H9 (cell line): ENCODE measurements at regions not wholly inside any gene's neighbourhood (a gene's known extent, or its start where the extent isn't known, plus 50 kb on each side); places are given as distances from the start of the nearest gene placed in this dataset.

Experiments used
- DNase-seq: peaks from one replicate; pipeline ENCODE4 v3.0.0-alpha.2; 2017
- H2AFZ ChIP-seq: one replicate; pipeline ENCODE4 v1.6.1; 2013; ENCODE audit warnings: mild to moderate bottlenecking, low read length, control low read depth, moderate library complexity
- H2AK5ac ChIP-seq: 2 replicates; pipeline ENCODE4 v1.6.1; 2013; ENCODE audit warnings: low read length, control low read depth, mixed read lengths; ENCODE audit not compliant: insufficient read length
- H2BK120ac ChIP-seq: one replicate; pipeline ENCODE4 v1.6.1; 2013; ENCODE audit warnings: low read depth, mild to moderate bottlenecking, low read length, control low read depth, inconsistent platforms; ENCODE audit not compliant: poor library complexity, severe bottlenecking
- H2BK12ac ChIP-seq: 2 replicates; pipeline ENCODE4 v1.6.1; 2013; ENCODE audit warnings: low read length, control low read depth, mixed read lengths, low read depth; ENCODE audit not compliant: insufficient read length
- H2BK15ac ChIP-seq: 2 replicates; pipeline ENCODE4 v1.6.1; 2013; ENCODE audit warnings: low read depth, low read length, control low read depth
- H2BK20ac ChIP-seq: one replicate; pipeline ENCODE4 v1.6.1; 2013; ENCODE audit warnings: low read depth, mild to moderate bottlenecking, low read length, control low read depth, inconsistent platforms; ENCODE audit not compliant: poor library complexity, severe bottlenecking
- H2BK5ac ChIP-seq: 2 replicates; pipeline ENCODE4 v1.6.1; 2013; ENCODE audit warnings: low read length, control low read depth, mixed read lengths; ENCODE audit not compliant: insufficient read length
- H3K14ac ChIP-seq: 2 replicates; pipeline ENCODE4 v1.6.1; 2013; ENCODE audit warnings: low read length, control low read depth; ENCODE audit not compliant: insufficient read depth
- H3K18ac ChIP-seq: 2 replicates; pipeline ENCODE4 v1.6.1; 2013; ENCODE audit warnings: low read depth, mild to moderate bottlenecking, mixed read lengths, low read length, control low read depth; ENCODE audit not compliant: insufficient read length
- H3K23ac ChIP-seq: 2 replicates; pipeline ENCODE4 v1.6.1; 2013; ENCODE audit warnings: low read length, control low read depth, mixed read lengths, low read depth; ENCODE audit not compliant: insufficient read length
- H3K23me2 ChIP-seq: 2 replicates; pipeline ENCODE4 v1.6.1; 2013; ENCODE audit warnings: low read depth, mild to moderate bottlenecking, mixed read lengths, low read length, control low read depth; ENCODE audit not compliant: insufficient read length, poor library complexity, severe bottlenecking
- H3K27ac ChIP-seq: 2 replicates; pipeline ENCODE4 v1.5.1; 2013; ENCODE audit warnings: low read length, control low read depth, mixed read lengths, low read depth; ENCODE audit not compliant: insufficient read length
- H3K27me3 ChIP-seq: 2 replicates; pipeline ENCODE4 v1.6.1; 2013; ENCODE audit warnings: low read length, control low read depth, inconsistent platforms; ENCODE audit not compliant: insufficient read depth
- H3K4ac ChIP-seq: 2 replicates; pipeline ENCODE4 v1.6.1; 2013; ENCODE audit warnings: low read depth, mild to moderate bottlenecking, control low read depth, inconsistent platforms, low read length, moderate library complexity
- H3K4me1 ChIP-seq: 2 replicates; pipeline ENCODE4 v1.6.1; 2013; ENCODE audit warnings: low read length, control low read depth, inconsistent platforms; ENCODE audit not compliant: insufficient read depth
- H3K4me2 ChIP-seq: 2 replicates; pipeline ENCODE4 v1.6.1; 2013; ENCODE audit warnings: low read length, control low read depth, mixed read lengths; ENCODE audit not compliant: insufficient read length, insufficient read depth
- H3K56ac ChIP-seq: 2 replicates; pipeline ENCODE4 v1.6.1; 2013; ENCODE audit warnings: low read depth, mild to moderate bottlenecking, mixed read lengths, low read length, control low read depth; ENCODE audit not compliant: insufficient read length
- H3K79me1 ChIP-seq: 2 replicates; pipeline ENCODE4 v1.6.1; 2013; ENCODE audit warnings: low read depth, mild to moderate bottlenecking, moderate library complexity, low read length, control low read depth, inconsistent platforms; ENCODE audit not compliant: insufficient read depth, poor library complexity, severe bottlenecking
- H3K79me2 ChIP-seq: 2 replicates; pipeline ENCODE4 v1.6.1; 2013; ENCODE audit warnings: low read length, control low read depth, inconsistent platforms; ENCODE audit not compliant: insufficient read depth
- H3K9ac ChIP-seq: 2 replicates; pipeline ENCODE4 v1.6.1; 2013; ENCODE audit warnings: low read length, control low read depth, mixed read lengths; ENCODE audit not compliant: insufficient read length; ENCODE audit errors: extremely low read depth
- H3K9me3 ChIP-seq: one replicate; pipeline ENCODE4 v1.6.1; 2013; ENCODE audit warnings: low read depth, low read length, inconsistent platforms; ENCODE audit not compliant: control insufficient read depth
- H3T11ph ChIP-seq: one replicate; pipeline ENCODE4 v1.6.1; 2013; ENCODE audit warnings: mild to moderate bottlenecking, low read length, control low read depth, inconsistent platforms
- H4K20me1 ChIP-seq: one replicate; pipeline ENCODE4 v1.6.1; 2013; ENCODE audit not compliant: control insufficient read depth, insufficient read length, insufficient read depth
- H4K5ac ChIP-seq: 2 replicates; pipeline ENCODE4 v1.6.1; 2013; ENCODE audit warnings: low read depth, mild to moderate bottlenecking, mixed read lengths, low read length, control low read depth; ENCODE audit not compliant: insufficient read length
- H4K8ac ChIP-seq: replicated peaks from 2 replicates; pipeline ENCODE4 v1.6.1; 2013; ENCODE audit warnings: low read length, control low read depth, mixed read lengths, low read depth; ENCODE audit not compliant: insufficient read length
- H4K91ac ChIP-seq: 2 replicates; pipeline ENCODE4 v1.6.1; 2013; ENCODE audit warnings: low read depth, mild to moderate bottlenecking, moderate library complexity, mixed read lengths, low read length, control low read depth; ENCODE audit not compliant: insufficient read length
- H3K27ac Mint-ChIP-seq, 3 experiments: 2 replicates in 2 of 3; 3 replicates in 1 of 3; pipeline ENCODE4 v1.8.0; 2020 to 2021; ENCODE audit warnings: mixed read lengths in 3 of 3, mild to moderate bottlenecking in 1 of 3, moderate library complexity in 1 of 3
- H3K27me3 Mint-ChIP-seq: 2 replicates; pipeline ENCODE4 v1.8.0; 2021; ENCODE audit warnings: low read depth, mild to moderate bottlenecking, moderate library complexity, mixed read lengths
- H3K36me3 Mint-ChIP-seq, 3 experiments: 2 replicates in 2 of 3; 3 replicates in 1 of 3; pipeline ENCODE4 v1.8.0; 2020 to 2021; ENCODE audit warnings: low read depth in 3 of 3, mixed read lengths in 3 of 3; ENCODE audit not compliant: insufficient read depth in 1 of 3
- H3K4me1 Mint-ChIP-seq, 2 experiments: 2 replicates each; pipeline ENCODE4 v1.8.0; 2020; ENCODE audit warnings: mixed read lengths in 2 of 2
- H3K4me3 Mint-ChIP-seq, 2 experiments: 2 replicates in 1 of 2; 3 replicates in 1 of 2; pipeline ENCODE4 v1.8.0; 2020 to 2021; ENCODE audit warnings: mild to moderate bottlenecking in 2 of 2, mixed read lengths in 2 of 2, moderate library complexity in 1 of 2
- H3K9me3 Mint-ChIP-seq, 2 experiments: 2 replicates in 1 of 2; 3 replicates in 1 of 2; pipeline ENCODE4 v1.8.0; 2020; ENCODE audit warnings: mild to moderate bottlenecking in 2 of 2, mixed read lengths in 2 of 2, moderate library complexity in 1 of 2
- WGBS: extraction: QIAGEN DNeasy Blood & Tissue Kit; methylation state at CpG from one replicate; pipeline ENCODE4 v1.1.7; 2013; ENCODE audit warnings: missing lambda C conversion rate, low lambda C conversion rate, mixed read lengths; ENCODE audit not compliant: insufficient read length; ENCODE audit errors: extremely low coverage; 5-methylcytosine and 5-hydroxymethylcytosine counted together
- TF ChIP-seq, protein P1 (sequence below): fragments of 200-600 bp; sonication (generic); conservative IDR thresholded peaks from 3 replicates; pipeline ENCODE4 v1.8.0; 2021; ENCODE audit warnings: antibody characterized with exemption, mild to moderate bottlenecking

DNA sequence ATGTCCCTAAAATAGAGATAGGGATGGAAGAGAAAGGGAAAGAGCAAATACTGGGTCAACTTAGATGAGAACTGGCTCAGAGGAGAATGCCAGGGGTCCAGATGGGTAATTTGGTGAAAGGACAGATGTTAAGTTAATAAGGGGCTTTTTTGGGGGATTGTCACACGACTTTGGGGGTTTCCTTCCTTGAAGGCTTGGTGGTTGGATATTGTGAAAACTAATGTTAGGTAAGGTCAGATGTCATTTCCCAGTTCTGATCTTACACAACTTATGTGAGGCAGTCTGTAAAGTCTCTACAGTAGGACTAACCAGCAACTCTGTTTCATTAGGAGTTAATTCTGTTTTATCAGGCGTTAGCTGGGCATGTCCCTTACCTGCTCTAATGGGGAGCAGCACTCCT lies 231.1 kb downstream of the NR2F2 start:
- TF ChIP-seq, protein P1, sequence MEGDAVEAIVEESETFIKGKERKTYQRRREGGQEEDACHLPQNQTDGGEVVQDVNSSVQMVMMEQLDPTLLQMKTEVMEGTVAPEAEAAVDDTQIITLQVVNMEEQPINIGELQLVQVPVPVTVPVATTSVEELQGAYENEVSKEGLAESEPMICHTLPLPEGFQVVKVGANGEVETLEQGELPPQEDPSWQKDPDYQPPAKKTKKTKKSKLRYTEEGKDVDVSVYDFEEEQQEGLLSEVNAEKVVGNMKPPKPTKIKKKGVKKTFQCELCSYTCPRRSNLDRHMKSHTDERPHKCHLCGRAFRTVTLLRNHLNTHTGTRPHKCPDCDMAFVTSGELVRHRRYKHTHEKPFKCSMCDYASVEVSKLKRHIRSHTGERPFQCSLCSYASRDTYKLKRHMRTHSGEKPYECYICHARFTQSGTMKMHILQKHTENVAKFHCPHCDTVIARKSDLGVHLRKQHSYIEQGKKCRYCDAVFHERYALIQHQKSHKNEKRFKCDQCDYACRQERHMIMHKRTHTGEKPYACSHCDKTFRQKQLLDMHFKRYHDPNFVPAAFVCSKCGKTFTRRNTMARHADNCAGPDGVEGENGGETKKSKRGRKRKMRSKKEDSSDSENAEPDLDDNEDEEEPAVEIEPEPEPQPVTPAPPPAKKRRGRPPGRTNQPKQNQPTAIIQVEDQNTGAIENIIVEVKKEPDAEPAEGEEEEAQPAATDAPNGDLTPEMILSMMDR: no peak

More for the DNA sequence above, 231.1 kb downstream of the NR2F2 start:
- H2BK12ac ChIP-seq: no peak overlapping the region
- no peaks in the 10 kb centered on the region for H4K20me1 ChIP-seq
- no peak overlapping the region for H3K4ac ChIP-seq
- H4K5ac ChIP-seq: no peak overlapping the region
- H3K56ac ChIP-seq: no peak overlapping the region
- H3K23ac ChIP-seq: no peak overlapping the region
- Mint-ChIP-seq H3K27me3 (no peaks in the 10 kb centered on the region), H3K4me1 (peaks cover 0 to 5% of the 10 kb centered on the region in 2 experiments; a peak in 2 of 4 replicates), H3K27ac (no peak overlapping the region), H3K4me3 (no peak overlapping the region), H3K9me3 (peaks cover 0 to 3% of the 10 kb centered on the region in 2 experiments; a peak in 2 of 5 replicates), H3K36me3 (peaks cover 0 to 5% (median 0%) of the 10 kb centered on the region in 3 experiments; a peak in 1 of 7 replicates)
- no peak overlapping the region for H3K9ac ChIP-seq
- H3K9me3 ChIP-seq: no peaks in the 10 kb centered on the region
- no peak overlapping the region for H2BK20ac ChIP-seq
- no peak overlapping the region for H3K27ac ChIP-seq
- no peak overlapping the region for H3K14ac ChIP-seq
- H2AFZ ChIP-seq: no peak overlapping the region
- H2BK120ac ChIP-seq: no peak overlapping the region
- H3K4me2 ChIP-seq: no peak overlapping the region
- no peak overlapping the region for H4K8ac ChIP-seq
- no peaks in the 10 kb centered on the region for H3K23me2 ChIP-seq
- no CpG with 5 or more reads among the region's 2 CpGs for WGBS
- H3K4me1 ChIP-seq: no peaks in the 10 kb centered on the region
- no peaks in the 10 kb centered on the region for H3K79me2 ChIP-seq
- H2AK5ac ChIP-seq: no peak overlapping the region
- no peaks in the 10 kb centered on the region for H3K27me3 ChIP-seq
- DNase-seq: no peak
- no peaks in the 10 kb centered on the region for H3K79me1 ChIP-seq
- H3T11ph ChIP-seq: no peak overlapping the region
- H2BK15ac ChIP-seq: no peak overlapping the region
- H4K91ac ChIP-seq: no peak overlapping the region
- H2BK5ac ChIP-seq: no peak overlapping the region
- H3K18ac ChIP-seq: no peak overlapping the region
